ENCODE measurements at regions not wholly inside any gene's neighbourhood (a gene's known extent, or its start where the extent isn't known, plus 50 kb on each side); places are given as distances from the start of the nearest gene placed in this dataset.

DNA sequence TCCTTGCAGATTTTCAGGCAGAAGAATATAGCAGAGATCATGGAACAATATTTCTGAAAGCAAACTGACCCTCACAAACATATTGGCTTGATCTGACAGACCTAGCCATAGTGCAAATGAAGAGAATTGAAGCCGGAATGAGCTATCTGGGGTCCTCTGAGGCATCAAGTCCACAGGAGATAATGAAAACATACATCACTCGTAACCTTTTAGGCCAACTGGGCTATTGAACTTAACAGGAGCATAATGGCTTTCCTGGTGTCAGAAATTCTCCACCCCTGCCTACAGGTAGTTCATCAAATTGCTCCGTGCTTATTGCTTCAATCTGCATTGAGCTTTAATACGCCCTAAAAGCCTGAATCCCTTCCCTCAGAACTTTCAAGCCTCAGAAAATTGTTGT lies 1414.6 kb upstream of the TENM4 start:
- TF ChIP-seq, protein P1, sequence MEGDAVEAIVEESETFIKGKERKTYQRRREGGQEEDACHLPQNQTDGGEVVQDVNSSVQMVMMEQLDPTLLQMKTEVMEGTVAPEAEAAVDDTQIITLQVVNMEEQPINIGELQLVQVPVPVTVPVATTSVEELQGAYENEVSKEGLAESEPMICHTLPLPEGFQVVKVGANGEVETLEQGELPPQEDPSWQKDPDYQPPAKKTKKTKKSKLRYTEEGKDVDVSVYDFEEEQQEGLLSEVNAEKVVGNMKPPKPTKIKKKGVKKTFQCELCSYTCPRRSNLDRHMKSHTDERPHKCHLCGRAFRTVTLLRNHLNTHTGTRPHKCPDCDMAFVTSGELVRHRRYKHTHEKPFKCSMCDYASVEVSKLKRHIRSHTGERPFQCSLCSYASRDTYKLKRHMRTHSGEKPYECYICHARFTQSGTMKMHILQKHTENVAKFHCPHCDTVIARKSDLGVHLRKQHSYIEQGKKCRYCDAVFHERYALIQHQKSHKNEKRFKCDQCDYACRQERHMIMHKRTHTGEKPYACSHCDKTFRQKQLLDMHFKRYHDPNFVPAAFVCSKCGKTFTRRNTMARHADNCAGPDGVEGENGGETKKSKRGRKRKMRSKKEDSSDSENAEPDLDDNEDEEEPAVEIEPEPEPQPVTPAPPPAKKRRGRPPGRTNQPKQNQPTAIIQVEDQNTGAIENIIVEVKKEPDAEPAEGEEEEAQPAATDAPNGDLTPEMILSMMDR (IDR thresholded peaks at IDR 0.05), result no peak
- TF ChIP-seq POLR2AphosphoS5 (IDR thresholded peaks at IDR 0.05) (no peak), POLR2A (IDR thresholded peaks at IDR 0.05) (no peak)
